Occipital lobe (tissue), 1 donor: ENCODE measurements at regions not wholly inside any gene's neighbourhood (a gene's known extent, or its start where the extent isn't known, plus 50 kb on each side); places are given as distances from the start of the nearest gene placed in this dataset.

Source experiments
- DNase-seq: peaks from one replicate; lab custom pipeline; 2025; lab: John Stamatoyannopoulos, UW

GRCh38 chr13:105266615-105267014 is 1268.8 kb downstream of the EFNB2 start:
- DNase-seq = no peak

DNA sequence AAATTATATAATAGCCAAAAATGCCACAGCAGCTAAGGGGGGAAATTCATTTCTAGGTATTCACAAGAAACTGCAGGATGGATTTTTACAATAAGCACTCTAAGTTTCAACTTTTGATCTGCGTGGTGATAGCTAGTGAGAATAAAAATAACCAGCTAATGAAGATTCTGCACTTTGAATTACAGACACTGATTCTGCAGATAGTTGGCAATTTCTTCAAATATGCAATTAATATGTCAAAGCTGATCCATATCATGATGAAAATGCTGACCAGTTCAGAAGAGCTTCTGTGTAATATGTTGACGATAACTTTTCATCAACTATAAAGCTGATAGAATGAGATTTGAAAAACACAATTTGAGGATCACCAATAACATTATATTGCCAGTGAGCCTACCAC is 1272.9 kb downstream of the EFNB2 start:
- no peak for DNase-seq

DNA sequence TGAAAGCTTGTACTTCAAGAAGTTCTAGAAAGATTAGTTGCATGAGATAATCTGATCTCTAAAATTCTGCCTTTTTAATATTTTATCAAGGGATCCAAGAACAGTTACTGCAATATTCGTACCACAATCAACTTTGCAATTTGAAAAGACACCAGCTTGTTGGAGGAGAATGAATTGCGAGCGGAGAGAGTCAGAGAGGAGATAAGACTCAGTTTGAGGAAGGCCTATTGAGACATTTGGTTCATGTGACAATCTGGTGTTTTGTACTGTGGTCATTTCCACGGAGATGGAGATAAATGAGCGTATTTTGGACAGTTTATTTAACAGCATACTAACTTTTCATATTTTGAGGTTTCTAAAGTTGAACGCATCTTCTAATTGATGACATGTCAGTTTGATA is 1276.0 kb downstream of the EFNB2 start:
- no peak for DNase-seq

- DNase-seq = no peak
These were observed 1280.0 kb downstream of the EFNB2 start for GRCh38 chr13:105255472-105255871.

GRCh38 chr13:105251293-105251692 is 1284.2 kb downstream of the EFNB2 start:
- no peak for DNase-seq

DNA sequence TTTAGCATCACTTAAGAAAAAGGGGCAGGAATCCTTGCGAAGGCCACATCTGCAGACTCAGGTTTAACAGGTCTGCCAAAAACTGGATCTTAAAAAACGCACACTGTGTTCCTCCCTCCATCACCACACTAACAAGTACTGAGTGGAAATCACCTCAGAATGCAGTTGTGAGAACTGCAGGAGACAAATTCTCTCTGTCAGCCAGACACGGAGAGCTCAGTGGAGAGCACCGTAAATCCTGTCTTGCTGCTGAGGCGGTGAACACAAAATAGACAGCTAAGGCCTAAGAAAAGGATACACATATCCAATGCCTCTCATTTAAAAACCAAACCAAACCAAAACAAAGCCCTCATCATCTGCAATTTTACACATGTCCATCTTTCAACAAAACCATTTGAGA is 1287.6 kb downstream of the EFNB2 start:
- DNase-seq = no peak

- DNase-seq = no peak
These were observed 1295.1 kb downstream of the EFNB2 start for GRCh38 chr13:105240371-105240770.

DNA sequence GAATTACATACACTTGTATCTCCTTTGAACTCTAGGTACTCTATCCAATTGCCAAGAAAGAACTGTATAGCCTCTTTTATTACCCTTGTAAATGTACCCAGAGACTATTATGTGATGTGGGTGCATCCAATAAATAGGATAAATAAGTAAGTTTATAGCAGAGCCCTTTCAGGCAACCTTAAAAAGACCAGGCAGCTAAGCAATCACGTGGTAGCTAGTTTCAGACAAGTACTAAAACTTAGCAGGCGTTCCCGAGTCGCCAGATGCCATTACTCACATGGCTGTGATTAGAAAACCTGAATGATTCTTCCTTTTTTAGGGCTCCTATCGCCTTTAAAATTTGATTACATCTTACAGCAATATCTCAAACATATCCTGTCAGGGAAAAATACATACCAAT is 1303.0 kb downstream of the EFNB2 start:
- DNase-seq = no peak

DNA sequence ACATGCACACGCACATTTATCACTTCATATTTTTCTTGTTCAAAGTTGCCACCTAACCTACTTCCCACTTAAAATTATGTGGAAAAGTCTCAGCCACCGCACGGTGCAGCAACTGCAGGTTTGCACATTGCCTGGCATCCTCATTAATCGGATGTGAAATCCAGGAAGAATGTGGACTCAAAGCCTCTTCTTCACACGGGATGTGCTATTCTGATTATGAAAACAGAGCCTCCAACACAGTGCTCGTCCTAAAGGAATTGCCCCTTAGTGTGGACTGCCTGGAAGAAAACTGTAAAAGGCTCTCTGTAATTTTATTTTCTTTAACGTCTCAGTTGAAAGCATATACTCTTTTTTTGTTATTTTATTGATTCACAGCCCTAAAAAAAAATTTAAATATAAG is 1303.5 kb downstream of the EFNB2 start:
- no peak for DNase-seq

GRCh38 chr13:105231579-105231978 is 1303.9 kb downstream of the EFNB2 start:
- no peak for DNase-seq

DNA sequence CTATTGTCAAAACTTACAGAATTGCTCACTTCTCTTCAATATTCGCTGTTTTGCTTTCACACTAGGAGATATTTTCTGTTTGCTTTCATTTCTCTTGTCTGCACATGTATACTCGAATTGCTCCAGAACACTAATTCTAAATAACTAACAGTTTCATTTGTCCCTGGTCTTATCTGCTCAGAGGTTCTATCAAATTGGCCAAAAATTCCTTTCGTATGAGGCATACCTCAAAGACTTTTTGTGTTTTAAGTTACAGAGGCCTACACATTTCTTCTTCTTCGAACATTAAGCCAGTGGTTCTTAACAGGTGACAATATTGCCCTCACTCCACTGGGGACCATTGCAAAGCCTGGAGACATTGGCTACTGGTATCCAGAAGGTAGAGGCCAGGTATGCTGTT is 1314.6 kb downstream of the EFNB2 start:
- DNase-seq = no peak

DNA sequence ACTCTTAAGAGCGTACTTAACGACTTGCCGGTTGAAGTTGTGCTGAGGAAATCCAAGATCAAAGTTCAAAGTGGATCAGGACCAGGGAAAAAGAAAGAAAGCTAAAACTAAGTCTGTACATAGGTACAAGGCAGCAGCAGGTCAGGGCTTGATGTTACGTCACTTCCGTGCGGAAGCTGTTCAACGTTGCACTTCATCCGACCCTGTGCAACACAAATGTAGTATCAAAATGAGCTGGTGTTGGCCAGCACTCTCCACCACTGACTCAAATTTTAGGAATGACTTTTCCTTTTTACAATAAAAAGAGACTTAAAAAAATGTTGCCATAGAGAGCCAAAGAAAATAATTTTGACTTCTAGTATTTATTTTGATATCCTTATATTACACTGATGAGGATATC is 1315.4 kb downstream of the EFNB2 start:
- no peak for DNase-seq

DNA sequence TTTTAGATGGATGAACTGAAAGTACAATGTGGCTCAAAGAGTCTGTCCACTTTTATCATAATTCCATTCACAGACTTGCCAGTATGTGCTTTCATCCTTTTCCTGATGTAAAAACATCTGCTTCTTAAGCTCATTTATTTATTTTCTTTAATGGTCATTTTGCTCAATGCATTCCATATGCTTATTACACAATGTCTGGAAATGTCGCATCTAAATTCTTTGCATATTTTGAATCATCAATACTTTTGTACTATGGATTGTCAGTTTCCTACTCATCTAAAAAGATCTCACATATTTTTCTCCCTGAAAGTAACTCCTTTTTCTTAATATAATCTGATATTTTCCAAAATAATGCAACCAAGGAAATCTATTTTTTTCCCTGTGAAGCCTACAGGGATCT is 1315.8 kb downstream of the EFNB2 start:
- no peak for DNase-seq

DNA sequence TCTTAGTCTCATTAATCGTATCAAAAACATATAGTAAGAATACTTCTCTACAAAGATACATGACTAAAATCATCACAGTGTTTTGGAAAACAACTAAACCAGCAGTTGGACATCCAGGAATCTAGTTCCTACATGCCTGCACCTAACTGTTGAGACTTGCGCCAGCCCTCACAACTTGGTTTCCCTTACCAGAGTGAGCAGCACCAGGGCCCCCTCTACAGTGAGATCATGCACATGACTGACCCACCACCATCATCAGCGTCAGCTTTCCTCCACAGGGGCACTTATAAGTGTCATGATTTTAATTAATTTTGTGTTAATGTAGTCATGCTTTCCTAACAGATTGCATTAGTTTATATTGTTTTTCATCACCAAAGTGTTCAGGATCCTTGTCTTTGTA is 1322.0 kb downstream of the EFNB2 start:
- no peak for DNase-seq

GRCh38 chr13:105207572-105208293 is 1327.7 kb downstream of the EFNB2 start:
- no peak for DNase-seq

GRCh38 chr13:105202354-105202753 is 1333.1 kb downstream of the EFNB2 start:
- DNase-seq = no peak

GRCh38 chr13:105201351-105201750 is 1334.1 kb downstream of the EFNB2 start:
- DNase-seq = no peak

- no peak for DNase-seq
These were observed 1335.3 kb downstream of the EFNB2 start for GRCh38 chr13:105200181-105200580.

GRCh38 chr13:105196052-105196451 is 1339.4 kb downstream of the EFNB2 start:
- DNase-seq = no peak

DNA sequence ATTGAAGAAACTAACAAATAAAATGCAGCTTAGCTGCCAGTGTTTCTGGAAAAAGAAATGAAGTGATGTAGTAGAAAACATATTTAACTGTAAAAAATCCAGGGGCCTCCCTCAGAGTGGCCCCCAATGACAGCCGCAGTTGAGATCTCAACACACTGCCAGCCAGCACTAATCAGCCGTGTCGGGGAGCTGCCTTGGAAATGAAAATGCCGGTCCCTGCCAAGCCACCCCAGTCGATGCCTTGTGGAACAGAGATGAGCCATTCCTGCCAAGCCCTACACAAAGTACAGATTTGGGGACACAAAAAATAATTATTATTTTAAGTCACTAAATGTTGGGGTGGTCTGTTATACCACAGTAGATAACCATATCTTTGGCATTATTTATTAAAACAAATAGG is 1342.4 kb downstream of the EFNB2 start:
- no peak for DNase-seq

DNA sequence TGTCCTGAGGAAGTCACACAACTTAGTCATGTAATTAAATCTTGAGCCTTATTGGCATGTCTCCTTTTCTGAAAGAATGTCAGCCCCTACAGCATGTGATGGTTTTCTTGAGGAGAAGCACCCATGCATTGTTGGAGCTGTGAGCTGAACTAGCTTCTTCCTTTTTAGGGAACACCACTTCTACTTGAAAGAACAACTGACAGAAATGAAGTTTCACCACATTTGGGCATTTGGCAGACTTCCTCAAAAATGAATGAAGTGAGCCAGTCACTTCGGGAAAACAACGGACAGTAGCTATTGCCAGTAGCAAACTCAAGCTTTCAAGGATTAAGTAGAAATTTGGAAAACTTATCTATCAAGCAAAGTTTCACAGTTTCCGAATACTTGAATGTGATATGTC is 1351.3 kb downstream of the EFNB2 start:
- DNase-seq = no peak

DNA sequence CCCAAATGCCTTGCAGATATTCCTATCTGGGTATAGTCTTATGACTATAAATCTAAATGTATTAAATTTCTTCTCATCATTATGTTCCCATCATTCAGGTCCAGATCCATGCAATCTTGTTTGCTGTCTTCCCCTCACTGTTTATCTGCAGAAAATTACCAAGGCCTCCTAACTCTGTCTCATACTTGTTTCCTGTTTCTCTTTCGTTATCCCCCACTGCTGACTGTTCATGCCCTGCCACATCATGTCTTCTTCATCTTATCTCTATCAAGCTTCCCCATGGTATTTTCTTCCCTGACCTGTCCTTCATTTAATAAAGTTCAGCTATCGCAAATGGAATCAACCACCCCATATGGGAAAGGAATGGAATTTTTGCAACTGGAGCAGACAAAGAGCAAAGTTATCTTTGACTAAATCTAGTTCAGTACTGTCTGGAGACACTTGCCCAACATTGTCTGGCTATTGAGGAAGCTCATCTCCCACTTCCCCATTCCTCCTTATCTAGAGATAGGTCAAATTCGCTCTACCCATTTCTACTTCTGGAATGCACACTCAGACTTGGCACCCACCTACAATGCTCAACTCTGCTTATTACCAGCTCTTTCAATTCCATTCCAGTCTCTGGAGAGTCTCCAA is 1358.1 kb downstream of the EFNB2 start:
- no peak for DNase-seq

- DNase-seq = no peak
These were observed 1365.0 kb downstream of the EFNB2 start for GRCh38 chr13:105170438-105170837.

GRCh38 chr13:105168295-105168694 is 1367.2 kb downstream of the EFNB2 start:
- DNase-seq = no peak
